Activated T-cell treated with anti-CD3 and anti-CD28 coated beads, Interleukin-2, amount 50 U/mL, for 48 hours (primary cell): ENCODE measurements at regions not wholly inside any gene's neighbourhood (a gene's known extent, or its start where the extent isn't known, plus 50 kb on each side); places are given as distances from the start of the nearest gene placed in this dataset.

Source experiments
- DNase-seq, 2 experiments: peaks; one replicate each; pipeline ENCODE4 v3.0.0-alpha.2; 2020

DNA sequence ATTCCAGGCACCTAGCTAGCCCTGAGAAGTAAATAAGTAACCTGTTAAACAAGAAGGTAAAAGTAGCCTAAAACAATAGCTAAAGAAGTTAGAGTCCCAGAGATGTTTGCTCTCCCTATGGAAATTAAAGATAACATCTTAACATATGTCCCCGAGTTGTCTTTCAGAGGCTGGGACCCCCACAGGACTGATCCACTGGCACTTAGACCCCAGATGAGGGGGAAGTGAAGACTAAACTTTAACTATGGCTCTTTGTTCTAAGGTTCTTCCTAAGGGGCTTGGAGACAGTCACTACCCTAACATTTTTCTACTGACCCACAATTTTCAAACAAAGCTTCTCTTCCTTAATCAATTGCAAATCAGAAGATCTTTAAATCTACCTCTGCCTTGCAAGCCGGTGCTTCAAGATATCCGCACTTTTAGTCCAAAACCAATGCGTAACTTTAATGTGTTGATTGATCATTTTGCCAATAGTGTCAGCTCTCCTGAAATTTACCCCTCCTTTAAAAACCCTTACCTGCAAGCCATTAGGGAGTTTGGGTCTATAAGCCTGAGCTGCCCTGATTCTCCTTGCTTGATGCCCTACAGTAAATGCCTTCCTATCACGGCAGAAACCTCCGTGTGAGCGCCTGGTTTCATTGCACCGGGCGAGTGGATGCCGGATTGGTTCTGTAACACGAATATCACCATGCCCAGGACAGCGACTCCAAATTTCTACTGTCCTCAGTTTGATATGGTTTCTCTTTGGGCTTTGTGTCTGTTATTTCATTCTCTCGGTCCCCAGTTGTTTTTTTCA lies 404.4 kb downstream of the SIPA1L2 start:
- no peak for DNase-seq

DNA sequence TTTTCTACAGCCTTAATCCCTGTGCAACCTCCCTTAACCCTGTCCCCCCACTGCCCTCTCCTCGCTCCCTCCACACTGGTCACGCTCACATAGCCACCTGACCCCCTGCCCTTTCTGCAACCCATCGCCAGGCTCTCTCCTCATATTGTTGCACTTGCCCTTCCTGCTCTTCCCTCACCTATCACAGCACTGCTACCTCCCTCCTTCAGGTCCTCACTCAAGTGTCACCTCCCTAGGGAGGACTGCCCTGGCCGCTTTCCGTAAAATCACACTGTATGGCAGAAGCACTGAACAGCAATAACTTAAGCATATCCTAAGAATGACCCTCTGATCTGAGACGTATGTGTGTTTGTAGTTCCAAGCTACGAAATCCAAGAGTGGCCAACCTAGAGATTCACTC lies 406.0 kb downstream of the SIPA1L2 start:
- no peak for DNase-seq

DNA sequence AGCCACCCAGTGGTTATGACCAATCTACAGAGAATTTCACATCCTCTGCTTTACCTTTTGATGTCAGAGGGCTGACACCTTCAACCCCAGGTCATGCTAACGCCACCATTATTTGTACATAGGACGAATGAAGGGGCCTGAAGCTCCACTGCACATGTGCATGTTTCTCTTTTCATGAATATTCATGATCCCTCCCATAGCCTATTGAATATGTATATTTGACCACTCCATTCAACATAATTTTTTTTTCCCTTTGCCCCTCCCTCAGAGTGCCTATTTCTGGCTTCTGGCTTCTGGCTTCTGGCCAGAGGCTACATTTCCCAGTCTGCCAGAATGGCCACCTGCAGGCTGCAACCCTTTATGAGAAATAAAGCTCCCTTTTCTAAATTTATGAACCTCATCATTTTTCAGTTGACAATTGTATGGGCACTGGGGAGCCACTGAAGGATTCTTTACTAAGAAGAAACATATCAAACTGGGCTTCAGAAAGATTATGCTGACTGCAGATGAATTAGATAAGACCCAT lies 406.7 kb downstream of the SIPA1L2 start:
- no peak for DNase-seq

DNA sequence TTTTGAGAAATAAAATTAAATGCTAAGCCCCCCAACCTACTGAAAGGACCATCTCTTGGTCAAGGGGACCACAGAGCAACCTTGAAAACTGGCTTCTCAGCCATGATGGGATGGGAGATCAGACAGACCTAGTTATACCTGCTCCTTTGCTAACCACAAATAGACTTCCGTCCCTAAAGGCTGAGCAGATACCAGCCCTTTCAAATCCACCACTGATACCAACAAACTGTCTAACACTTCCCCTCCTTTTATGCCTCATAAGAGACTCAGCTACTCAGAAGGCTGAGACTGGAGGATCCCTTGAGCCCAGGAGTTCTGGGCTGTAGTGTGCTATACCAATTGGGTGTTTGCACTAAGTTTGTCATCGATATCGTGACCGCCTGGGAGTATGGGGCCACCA lies 407.3 kb downstream of the SIPA1L2 start:
- no peak for DNase-seq

DNA sequence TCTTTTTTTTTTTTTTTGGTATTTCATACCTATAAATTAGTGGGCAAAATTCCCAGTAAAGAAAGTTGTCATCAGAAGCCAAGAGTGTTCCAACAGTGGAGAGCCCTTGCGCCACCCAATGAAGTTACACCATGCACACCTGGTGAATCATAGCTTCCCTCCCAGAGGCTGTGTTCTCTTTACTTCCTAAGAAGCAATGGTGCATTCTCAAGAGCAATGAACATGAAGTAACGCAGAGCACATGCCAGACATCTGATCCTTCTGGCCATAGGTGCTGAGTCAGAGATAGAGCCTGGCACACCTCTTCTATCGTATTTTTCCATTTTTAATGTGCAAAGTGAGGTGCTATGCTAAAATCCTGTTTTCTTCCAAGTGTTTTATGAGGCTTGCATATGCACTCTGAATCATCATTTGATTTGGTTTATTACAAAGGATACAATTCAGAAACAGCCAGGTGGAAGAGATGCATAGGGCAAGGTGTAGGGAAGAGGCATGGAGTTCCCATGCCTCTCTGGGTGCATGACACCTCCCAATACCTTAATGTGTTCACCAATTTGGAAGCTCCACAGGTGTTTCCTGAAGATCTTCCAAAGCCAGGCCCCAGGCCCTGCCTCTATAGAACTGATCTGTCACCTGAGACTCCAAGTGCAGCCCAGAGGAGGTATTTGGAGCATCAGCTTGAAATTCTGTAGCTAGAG lies 408.0 kb downstream of the SIPA1L2 start:
- DNase-seq: no peak

DNA sequence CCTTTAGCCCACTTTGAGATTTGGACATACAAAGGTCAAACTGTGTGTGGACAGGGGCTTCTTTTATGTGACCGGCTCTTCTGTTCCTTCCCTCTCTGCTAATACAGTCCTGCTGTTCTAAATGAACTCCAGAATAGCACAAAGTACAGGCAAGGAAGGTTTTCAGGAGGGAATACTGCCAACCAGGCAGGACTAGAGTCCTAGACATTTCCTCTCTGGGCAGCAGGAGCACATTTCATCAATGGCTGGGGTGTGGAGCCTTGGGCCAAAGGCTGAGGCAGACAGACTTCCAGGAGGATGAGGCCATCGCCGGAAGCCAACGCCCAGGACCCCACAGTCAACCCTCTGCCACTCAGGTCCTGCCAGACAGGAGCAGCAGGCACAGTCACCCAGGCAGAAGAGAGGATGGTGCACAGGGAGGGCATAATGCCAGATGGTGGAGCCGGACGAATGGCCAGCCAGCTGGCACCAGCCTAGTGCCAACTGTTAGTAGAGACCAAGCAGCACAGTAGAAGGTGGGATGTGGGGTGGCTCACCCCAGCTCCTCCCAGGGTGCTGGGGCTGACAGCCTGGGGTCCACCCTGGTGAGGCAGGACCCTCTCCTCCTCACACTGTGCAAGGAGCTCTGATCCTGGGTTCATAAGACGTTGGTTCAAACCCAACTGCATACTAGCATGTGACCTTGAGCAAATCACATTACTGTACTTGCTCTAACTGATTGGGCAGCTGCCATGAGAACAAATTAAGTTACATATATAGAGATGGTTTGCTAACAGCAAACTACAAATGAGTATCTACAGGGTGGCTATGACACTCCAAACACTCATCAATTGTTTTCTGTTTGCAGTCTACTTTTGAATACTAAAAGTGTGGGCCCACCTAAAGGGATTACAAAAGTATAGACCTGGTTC lies 410.7 kb downstream of the SIPA1L2 start:
- no peak for DNase-seq

DNA sequence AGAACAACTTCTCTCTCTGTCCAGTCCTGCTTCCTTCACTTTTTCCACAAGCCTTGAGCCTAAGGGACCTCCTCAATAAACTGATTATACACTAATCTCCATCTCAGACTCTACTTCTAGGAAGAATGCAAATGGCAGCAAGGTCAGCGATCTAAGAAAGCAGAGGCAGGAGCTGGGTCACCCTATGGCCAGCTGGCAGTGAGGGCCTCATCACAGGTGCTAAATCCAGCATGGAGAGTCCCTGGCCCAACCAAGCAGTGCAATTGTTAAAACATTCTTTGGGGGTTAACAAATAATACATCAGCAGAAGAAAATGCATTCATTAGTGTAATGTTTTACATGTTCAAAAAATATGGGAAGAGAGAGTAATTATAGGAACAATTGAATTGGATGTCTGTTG lies 416.0 kb downstream of the SIPA1L2 start:
- DNase-seq: no peak

DNA sequence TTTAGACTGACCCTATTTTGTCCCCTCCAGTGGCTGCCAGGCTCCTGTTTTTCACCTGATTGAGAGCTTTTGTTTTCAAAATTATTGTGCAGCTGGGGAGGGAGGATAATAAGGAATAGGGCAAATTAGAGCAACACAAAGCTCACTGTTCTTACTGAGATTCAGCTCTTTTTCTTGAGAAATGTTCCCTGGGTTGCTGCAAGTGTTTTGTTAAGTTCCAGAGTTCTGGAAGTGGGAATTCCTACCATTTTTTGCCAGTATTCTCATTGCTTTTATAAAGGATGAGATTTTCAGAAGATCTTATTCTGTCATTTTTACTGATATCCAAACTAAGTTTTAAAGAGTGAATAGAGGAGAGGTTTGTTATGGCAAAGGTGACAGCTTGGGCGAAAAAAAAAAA lies 417.7 kb downstream of the SIPA1L2 start:
- no peak for DNase-seq

DNA sequence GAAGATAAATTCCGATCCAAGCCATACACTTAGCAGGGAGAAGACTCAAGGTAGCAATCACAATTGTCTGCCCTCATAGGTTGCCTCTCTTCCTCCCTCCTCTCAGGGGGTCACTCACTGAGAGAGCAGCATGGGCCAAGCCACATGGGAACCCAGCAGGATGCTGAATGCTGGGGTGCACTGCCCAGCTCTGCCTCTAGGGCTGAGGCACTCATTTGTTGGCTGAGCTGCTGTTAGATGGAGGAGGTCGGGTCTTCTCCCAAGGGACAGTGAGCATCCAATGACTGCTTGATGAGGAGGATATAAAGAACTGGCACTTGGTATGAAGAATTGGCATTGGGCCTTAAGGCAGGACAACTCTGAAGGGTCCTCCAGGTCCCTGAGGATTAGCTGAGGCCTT lies 418.8 kb downstream of the SIPA1L2 start:
- DNase-seq: peak; percentile 19 to 21

DNA sequence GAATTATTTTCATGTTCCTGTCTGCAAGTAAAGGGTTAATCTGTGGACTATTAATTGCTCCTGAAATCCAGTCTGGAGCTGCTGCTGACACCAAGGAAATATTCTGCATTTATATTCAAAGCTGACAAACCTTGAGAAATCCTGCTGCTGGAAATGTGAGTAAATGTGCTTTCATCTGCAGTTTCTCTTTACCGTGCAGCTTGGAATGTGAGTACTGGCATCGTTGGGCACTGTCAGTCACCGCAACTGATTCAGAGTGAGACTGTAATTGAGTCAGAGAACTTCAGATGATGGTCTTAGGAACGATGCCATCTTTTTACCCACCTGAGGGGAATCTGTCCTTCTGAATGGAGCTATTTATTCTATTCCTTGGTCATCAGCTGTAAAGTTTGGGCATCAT lies 420.6 kb downstream of the SIPA1L2 start:
- no peak for DNase-seq

DNA sequence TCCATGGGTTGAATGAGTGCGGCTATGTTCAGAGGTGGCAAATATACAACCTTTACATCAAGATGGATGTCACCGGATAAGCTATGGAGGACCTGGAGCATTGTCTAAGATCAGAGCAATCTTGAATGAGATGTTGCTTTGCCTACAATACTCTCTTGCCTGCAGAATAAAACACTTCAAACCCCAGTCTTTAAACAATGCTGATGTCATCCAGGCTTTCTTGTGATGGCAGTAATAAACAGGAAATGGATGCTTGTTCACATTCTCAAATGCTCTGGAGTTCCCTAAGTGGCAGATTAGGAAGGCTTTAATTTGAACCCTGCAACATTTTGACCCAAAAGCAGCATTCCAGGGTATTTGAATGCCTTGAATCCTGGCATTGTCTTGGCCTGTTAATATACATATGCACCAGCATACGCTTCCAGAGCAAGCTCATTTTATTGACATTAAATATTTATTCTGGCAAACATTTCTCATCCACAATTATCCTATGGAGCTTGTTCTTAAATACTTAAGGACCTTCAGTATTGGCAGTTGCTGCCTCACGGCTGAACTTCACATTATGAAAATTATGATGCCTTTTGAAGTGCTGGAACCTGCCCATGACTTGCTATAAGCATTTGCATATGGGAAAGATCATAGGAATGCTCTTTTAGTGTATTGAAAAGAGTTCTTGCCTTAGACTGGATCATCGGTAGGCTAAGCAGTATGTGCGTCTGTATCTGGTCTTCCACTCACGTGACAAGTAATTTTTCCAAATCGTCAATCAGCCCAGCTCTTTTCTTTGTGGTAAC lies 422.7 kb downstream of the SIPA1L2 start:
- no peak for DNase-seq

DNA sequence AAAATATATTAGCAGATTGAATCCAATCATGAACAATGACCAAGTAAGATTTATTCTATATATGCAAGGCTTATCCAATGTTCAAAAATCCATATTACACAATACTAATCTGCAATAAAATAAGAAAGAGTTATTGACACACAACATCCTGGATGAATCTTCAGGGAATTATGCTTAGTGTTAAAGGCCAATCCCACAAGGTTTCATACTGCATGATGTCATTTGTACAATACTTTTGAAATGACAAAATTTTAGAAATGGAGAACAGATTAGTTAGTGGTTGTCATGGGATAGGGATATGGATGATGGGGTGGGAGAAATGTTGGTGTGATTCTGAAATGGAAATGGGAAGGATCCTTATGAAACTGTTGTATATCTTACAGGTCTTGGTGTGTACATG lies 425.7 kb downstream of the SIPA1L2 start:
- no peak for DNase-seq

DNA sequence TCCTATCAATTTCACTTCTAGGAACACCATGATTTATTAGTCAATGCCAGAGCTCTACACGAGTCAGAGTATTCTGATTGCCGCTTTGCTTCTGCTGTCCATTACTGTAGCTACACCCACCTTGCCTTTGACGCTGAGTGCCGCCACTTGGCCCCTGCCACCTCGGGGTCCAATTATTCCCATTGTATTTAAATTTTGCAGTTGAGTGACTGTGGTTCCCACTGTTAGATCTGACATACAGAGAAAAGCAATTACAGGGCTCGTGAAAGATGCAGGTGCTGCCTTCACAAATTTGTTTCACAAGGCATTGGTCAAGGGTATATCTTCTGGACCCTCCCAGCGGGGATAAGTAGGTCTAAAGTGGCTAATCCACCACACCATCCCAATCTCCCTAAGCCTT lies 428.9 kb downstream of the SIPA1L2 start:
- DNase-seq: no peak

DNA sequence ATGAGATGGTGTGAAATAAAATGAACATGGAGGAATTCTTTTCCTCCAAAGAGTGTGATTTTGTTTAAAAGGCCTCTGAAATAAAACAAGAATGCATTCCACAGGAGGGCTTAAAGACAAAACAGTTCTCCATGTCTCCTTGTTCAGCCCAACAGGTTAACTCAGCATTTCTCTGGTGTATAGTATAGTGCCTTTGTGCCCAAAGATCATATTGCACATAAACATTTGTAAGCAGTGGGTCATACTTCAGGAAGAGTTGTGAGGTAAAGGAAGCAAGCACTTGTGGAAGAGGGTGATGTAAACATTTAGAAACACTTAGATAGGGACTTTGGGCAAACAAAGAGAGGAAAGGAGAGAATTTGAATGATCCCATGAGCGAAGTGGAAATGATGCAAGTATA lies 433.9 kb downstream of the SIPA1L2 start:
- DNase-seq: no peak

DNA sequence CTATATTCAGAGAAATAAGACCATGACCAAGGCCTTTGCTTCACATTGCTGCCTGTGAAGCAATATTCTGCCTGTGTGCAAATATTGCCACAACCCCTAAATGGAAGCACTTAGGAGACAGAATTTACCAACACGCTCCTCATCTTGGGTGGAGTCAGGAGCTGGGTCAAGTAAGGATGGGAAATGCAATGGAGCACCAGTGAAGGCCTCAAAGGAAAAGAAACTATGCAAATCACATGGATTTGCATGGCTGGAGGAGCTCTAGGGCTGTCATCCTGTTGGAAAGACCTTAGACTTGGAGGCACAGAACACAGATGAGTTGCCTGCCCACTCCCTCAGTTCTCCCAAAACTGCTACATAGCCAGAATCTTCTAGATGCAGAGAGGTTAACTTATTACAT lies 435.5 kb downstream of the SIPA1L2 start:
- no peak for DNase-seq

DNA sequence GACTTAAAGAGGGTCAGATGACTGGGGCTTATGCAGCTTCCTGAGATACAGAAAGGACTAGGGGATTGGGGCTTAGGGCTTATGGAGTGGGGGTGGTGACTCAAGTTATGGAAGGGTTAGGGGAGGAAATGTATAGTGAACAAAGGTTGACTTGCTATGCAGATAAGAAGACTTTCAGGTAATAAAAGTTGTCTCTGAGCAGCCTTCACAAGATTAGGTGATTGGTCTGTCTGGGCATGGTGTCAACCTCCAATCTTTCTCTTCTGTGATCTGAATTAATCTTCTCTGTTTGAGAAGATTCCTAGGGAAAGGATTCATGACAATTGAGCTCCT lies 436.5 kb downstream of the SIPA1L2 start:
- no peak for DNase-seq

DNA sequence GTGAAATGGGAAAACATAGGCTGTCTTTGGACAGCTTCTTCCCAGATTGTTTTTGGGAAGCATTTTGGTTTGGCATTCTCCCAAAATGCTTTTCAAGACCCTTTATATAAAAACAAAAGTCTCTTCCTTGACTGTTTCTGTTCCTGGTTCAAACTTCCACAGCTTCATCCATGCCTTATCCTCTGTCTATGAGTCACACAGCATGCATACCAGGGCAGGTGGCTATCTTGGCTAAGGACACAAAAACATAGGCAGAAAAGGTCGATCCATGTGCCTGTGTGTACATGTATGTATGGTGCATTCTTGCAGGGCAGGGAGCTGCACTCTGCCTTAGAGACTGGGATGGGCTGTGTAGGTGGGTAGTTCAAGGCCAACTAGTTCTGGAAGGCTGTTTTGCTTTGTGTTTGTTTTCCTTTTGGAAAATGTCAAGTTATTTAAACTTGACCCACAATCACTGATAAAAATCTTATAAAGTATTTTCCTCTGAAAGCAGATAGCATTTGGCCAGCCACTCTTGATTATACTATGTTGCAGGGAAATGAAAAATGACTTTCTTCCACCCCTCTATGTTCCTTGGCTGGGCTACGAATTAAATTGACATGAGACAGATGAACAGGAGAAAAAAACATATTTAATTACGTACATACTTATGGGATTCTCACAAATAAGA lies 437.0 kb downstream of the SIPA1L2 start:
- no peak for DNase-seq

DNA sequence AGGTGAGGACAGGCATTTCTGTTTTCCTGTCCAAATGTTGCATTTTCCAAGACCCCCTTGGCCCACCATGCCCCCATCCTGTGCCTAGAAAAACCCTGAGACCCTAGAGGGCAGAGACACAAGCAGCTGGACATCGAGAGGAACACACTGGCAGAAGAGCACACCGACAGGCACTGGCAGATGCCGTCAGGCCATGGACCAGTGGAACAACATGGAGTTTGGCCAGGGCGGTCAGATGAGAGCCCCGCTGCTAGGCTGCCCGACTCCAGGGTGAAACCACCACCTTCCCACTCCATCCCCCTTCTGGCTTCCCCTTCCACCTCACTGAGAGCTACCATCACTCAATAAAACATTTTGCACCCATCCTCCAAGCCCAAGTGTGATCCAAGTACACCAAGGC lies 438.4 kb downstream of the SIPA1L2 start:
- DNase-seq: no peak

DNA sequence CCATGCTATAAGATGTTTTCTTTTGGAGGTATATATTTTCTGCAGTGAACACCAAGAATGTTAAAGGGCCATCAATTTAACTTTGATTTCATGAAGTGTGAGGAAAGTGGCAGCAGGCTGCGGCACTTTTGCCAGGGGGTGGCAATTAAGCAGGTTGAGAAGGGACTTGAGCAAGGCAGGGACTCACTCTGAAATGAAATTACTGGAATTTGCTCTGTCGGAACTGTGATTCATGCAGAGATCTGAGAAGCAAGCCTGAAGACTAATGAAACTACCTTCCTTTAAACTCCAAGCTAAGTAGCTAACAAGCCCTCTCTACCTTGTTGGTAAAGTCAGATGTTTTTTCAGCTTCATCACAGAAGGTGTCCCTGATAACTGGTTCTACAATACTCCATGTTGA lies 441.6 kb downstream of the SIPA1L2 start:
- no peak for DNase-seq

DNA sequence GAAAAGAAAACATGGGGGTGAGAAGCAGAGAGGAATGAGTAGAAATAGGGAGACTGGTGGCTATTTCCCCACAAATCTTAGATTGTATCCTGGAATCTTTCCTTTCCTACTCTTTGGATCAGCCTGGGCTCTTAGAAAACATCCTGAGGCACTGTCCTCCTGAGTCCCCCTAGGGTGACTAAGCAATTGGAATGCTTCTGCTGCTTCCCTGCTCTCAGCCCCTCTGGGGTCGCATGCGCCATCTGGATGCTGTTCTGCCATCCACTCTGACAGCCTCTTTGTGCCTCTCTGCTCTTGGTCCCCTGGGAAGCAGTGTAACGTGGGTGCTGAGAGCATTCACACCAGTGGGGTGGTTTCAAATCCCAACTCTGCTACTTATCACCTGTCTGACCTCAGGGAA lies 443.0 kb downstream of the SIPA1L2 start:
- no peak for DNase-seq

DNA sequence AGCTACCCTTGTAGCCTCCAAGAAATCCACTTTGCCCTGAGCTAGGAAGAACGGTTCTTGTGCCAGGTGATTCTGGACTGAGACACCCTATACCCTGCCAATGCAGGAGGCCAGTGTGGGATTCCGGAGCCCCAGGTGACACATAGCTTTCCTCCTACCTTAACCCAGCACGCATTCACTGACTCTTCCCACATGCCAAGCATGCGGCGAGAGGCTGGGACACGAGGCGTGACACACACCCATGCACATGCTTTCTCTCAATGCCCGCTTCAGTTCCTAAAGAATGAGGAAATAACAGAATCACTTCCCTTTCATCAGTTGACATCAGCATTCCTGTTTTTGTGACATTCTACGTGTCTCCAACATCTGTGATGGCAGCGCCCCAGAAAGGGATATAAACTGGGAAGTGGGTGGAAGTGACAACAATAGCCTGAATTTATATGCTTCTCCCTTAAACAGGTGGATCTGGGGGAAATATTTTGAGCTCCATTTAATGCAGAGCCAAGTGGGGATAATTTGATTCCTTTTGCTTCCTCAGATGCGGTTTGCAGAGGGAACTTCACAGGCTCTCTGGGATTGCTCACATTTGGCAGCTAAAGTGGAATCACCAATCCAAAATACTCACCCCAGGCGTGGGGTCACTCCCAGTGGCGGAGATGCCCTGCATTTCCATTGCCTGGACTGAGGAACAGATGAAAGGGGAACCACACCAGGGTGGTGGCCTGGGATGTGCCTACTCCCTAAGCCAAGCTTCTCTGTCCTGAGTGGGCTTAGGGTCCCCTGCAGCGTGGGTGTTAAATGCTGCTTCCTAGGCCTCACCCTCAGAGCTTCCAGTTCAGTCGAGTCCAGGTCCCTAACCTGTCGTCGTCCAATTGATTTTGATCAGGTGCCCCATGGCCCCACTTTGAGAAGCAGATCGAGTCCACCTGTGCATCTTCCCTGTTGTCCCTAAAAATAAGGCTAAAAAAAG lies 445.1 kb downstream of the SIPA1L2 start:
- DNase-seq: no peak
